ENCODE measurements at regions not wholly inside any gene's neighbourhood (a gene's known extent, or its start where the extent isn't known, plus 50 kb on each side); places are given as distances from the start of the nearest gene placed in this dataset.

- no peak for DNase-seq
Observed at GRCh38 chr2:5845798-5846330, 153.7 kb downstream of the SOX11 start.

GRCh38 chr2:5846881-5847280 is 154.7 kb downstream of the SOX11 start:
- DNase-seq, result no peak

DNA sequence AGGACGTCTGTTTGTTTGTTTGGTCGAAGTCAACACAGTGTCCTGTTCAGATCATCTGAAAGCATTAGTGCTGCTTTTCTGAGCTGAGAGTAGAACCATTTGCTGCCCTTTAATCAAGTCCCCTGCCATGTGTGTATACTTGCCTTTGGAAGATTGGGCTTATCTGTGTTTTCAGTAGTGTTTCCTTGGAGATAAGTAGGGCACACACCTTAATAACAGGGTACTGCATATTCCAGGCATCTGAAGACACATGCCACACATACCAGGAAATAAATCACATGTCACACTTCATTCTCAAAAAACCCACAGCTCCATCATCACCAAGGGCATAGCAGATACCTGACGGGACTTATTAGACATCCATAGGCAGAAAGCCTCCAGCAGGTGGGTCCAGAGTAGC is 157.4 kb downstream of the SOX11 start:
- no peak for DNase-seq

DNA sequence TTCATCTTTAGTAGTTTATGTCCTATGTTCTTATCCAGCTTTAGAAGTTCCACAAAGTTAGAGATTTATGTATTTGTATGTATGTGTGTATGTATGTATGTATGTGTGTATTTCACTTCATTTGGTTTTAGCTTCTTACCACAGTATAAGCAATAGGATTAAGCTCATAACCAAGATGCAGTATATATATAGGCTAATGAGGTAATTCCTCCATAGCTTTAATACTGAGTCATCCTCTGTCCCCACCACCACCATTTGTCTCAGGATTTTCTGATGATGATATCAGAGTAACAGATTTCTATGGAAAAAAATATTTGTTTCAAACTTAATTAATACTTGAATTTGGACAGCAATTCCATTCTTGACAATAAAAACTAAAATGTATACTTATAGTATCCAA is 159.2 kb downstream of the SOX11 start:
- DNase-seq, result no peak

DNA sequence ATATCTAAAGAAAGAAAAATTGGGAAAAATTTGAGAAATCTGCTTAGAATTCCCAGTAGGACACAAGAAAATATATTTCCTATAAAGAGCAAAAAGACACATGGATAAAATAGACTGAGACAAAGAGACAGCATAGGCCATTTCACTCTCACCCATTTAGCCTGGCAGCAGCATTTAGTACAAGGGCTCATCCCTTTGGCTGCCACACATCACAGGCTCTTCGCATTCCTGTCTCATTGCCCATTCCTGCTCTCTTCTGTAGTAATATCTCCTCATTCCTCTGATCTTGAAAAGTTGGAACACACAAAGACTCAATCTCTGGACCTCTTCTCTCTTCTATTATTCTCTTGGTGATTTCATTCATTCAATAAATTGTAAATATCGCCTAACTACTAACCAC is 162.6 kb downstream of the SOX11 start:
- no peak for DNase-seq

DNA sequence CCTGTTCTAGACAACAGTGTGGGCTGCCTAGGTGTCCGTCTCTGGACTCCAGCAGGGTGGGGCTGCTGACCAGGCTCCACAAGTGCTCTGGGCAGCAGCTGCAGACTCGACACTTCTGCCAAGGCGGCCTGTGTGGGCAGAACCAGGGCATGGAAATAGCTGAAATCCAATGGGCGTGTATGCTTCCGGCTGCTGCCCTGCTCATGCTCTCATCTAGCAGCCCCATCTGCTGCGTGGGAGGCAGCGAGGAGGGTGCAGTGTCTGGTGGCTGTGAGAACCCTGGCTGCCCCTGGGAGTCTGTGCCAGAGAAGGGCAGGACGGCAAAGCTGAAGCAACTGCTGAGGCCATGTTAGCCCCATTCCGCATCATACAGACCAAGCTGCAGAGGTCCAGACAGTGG is 174.9 kb downstream of the SOX11 start:
- no peak for DNase-seq

DNA sequence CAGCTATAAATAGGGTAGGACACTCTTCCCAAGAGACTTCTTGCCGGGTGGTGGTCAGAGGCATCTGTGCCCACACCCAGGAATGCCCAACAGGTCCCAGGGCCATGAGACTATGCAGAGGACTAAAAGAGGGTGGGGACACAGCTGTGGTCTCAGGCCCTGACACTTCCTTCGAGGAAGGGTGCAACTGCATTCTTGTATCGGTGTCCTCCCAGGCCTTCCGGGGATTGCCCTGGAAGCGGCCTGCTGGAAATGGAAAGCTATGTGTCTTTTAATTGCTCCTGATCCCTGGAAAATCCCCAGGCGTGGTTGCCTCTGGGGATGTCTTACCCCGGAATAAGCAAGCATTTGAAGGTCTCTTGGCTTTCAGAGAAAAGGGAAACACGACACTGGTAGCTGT is 176.7 kb downstream of the SOX11 start:
- DNase-seq, result no peak

- no peak for DNase-seq
Observed at GRCh38 chr2:5869936-5870335, 177.8 kb downstream of the SOX11 start.

- DNase-seq, result no peak
Observed at GRCh38 chr2:5877360-5877759, 185.2 kb downstream of the SOX11 start.

DNA sequence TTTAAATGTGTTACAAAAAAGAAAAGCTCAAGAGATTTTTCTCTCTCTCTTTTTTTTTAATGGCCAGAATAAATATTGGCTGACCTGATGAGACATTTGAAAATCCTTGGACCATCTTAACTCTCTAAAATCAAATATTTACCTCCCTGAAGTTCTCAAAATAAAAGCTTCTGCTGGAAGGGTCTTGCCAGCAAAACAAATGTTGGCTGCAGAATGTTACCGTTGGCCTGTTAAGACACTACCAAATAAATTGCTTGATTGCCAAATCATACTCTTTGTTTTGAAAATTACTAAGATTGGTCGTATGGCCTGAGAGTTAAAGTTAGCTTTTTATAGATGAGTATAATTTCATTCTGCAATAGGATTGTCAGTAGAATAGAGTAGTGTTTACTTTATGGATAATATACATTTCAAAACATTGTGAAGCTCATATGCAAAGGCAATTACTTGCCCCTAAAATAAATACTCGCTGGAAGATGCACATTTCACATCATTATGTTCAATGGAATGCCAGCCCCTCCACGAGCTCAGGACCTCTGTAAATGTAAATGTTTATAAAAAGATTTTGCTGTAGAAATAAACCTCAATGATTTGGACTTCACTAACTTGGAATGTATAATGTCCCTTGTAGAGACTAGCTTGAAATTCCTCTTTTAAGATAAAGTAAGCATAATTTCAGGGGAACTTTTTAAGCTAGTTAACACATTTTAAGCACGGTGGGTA is 193.4 kb downstream of the SOX11 start:
- DNase-seq, result no peak

DNA sequence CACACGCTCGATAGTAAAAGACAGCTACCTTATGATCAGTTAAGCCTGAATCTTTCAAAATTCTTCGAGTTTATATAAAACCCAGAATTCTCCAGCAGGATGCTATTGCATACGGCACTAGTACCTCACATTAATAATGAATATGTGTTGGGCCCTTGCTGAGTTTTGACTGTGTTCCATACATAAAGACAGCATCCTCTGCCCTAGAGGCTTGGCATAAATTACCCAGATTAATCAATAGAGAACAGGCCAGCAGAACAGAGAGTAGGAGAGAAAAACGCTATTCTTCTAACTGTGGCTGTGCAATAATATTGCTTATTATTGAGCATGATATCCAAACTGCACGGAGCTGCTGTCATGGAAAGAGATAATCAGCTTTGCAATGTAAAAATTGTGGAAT is 194.3 kb downstream of the SOX11 start:
- no peak for DNase-seq

DNA sequence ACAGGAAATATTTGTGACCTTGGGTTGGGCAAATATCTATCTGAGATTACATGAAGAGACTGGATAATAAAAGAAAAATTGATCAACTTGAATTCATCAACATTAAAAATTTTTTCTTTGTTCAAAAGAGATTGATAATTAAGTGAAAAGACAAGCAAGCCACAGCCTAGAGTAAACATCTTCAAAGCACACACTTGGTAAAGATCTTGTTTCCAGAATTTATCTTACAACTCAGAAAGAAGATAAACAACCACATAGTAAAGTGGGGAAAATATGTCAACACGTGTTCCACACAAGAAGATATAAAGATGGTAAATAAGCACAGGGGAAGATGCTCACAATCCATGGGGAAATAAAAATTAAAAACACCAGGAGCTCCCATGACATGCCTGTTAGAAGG is 195.9 kb downstream of the SOX11 start:
- DNase-seq, result no peak

GRCh38 chr2:5889519-5889918 is 197.3 kb downstream of the SOX11 start:
- DNase-seq, result no peak

- no peak for DNase-seq
Observed at GRCh38 chr2:5894355-5894754, 202.2 kb downstream of the SOX11 start.

DNA sequence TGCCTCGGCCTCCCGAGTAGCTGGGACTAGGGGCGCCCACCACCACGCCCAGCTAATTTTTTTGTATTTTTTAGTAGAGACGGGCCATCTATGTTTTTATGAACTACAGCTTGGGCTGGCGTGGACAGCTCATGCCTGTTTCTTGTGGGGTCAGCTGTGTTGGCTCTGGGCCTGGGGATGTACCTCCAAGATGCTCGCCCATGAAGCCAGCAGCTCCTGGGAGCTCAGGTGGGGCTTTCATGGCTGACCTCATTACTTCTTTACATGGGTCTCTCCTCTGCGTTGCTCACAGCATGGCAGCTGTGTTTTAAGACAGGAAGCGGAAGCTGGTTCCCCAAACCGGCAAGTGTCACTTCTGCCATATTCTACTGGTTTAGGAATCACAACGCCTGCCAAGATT is 203.1 kb downstream of the SOX11 start:
- DNase-seq, result no peak

- no peak for DNase-seq
Observed at GRCh38 chr2:5897249-5897648, 205.1 kb downstream of the SOX11 start.

DNA sequence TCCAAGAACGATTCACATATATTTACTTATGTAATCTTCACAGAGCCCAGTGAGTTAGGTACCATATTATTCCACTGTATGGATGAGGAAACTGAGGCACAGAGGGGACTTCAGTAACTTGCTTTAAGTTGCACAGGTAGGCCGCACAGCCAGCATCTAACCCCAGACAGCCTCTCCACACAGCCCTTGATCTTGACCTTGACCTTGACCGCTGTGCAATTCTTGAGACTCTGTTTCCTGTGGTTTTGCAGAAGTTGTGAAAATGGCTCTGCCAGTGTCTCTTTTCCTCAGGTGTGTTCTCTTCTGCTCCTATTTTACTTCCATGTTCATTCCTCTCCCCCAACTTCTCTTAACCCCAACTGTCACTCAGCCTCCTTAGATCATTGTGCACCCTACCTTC is 206.5 kb downstream of the SOX11 start:
- DNase-seq, result no peak

- no peak for DNase-seq
Observed at GRCh38 chr2:5905661-5906060, 213.5 kb downstream of the SOX11 start.

DNA sequence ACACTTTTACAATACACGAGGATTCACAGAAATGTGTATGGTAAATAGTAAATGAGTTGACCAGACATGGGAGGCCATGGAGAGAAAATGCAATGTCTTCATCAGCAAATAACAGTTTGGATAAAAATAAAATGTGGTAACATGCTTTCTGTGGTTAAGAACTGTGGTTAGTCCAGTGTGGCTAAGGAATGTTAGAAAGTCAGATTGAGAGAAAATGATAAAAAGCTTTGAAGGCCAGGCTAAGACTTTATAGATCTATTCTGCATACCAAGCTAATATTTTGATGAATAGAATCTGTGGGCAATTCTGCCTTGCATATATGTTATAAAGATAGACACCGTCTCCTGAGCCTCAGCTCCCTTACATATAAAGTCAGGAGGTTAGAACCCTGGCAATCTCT is 215.9 kb downstream of the SOX11 start:
- no peak for DNase-seq

GRCh38 chr2:5911718-5912117 is 219.5 kb downstream of the SOX11 start:
- DNase-seq, result no peak

- no peak for DNase-seq
Observed at GRCh38 chr2:5913711-5914395, 221.7 kb downstream of the SOX11 start.

GRCh38 chr2:5914811-5915611 is 222.8 kb downstream of the SOX11 start:
- DNase-seq, result no peak

- no peak for DNase-seq
Observed at GRCh38 chr2:5915881-5916310, 223.7 kb downstream of the SOX11 start.

All from EL (cell line).